Right lobe of liver (tissue), 6 donors: ENCODE measurements at regions not wholly inside any gene's neighbourhood (a gene's known extent, or its start where the extent isn't known, plus 50 kb on each side); places are given as distances from the start of the nearest gene placed in this dataset.

ENCODE experiments used
- ATAC-seq, 4 donors: fragments of 200-7000 bp; cut with Tn5 transposase; one replicate each; pipeline ENCODE4 v1.9.1; 2020; ENCODE audit warnings: mild to moderate bottlenecking in 4 of 4, moderate library complexity in 4 of 4
- DNase-seq, 3 donors: peaks; one replicate each; pipeline ENCODE4 v3.0.0-alpha.2; 2020
- H3K27ac ChIP-seq, 3 donors: fragments of 200-600 bp; one replicate each; pipeline ENCODE4 v1.8.0; 2022
- H3K27me3 ChIP-seq, 2 donors: fragments of 200-600 bp; one replicate each; pipeline ENCODE4 v1.8.0; 2022
- H3K36me3 ChIP-seq, 4 donors: fragments of 200-600 bp; sonication (generic) in 1 of 4; one replicate each; pipeline versions ENCODE4 v1.5.1 to v1.8.0; 2017 to 2022; ENCODE audit warnings: control low read depth in 1 of 4
- H3K4me1 ChIP-seq, 4 donors: fragments of 200-600 bp; sonication (generic) in 1 of 4; one replicate each; pipeline versions ENCODE4 v1.5.1 to v1.8.0; 2017 to 2022; ENCODE audit warnings: control low read depth in 1 of 4
- H3K4me3 ChIP-seq, 3 donors: fragments of 200-600 bp; one replicate each; pipeline ENCODE4 v1.8.0; 2022
- H3K9me3 ChIP-seq, 4 donors: fragments of 200-600 bp; sonication (generic) in 1 of 4; one replicate each; pipeline versions ENCODE4 v1.5.1 to v1.8.0; 2017 to 2022; ENCODE audit warnings: control low read depth in 1 of 4
- POLR2A ChIP-seq: fragments of 450-650 bp; IDR thresholded peaks from one replicate; pipeline ENCODE4 v1.6.1; 2017; ENCODE audit warnings: antibody characterized with exemption, mild to moderate bottlenecking
- WGBS: methylation state at CpG from one replicate; pipeline ENCODE4 v1.1.6; 2018; ENCODE audit warnings: low coverage, low lambda C conversion rate; ENCODE audit not compliant: insufficient coverage; ENCODE audit errors: missing lambda C conversion rate; 5-methylcytosine and 5-hydroxymethylcytosine counted together
- intact Hi-C, 2 donors: fragments of 100-400 bp; cut with DNase I; formaldehyde crosslinking; loops; one replicate each; pipeline versions ENCODE4 v1.11.2 to v1.14.1; 2022
- TF ChIP-seq, protein P1 (sequence below), 4 donors: fragments of 200-600 bp in 3 of 4; fragments of 450-650 bp in 1 of 4; IDR thresholded peaks; one replicate each; pipeline versions ENCODE4 v1.5.1 to v1.8.0; 2016 to 2022; ENCODE audit warnings: antibody characterized with exemption in 4 of 4, mild to moderate bottlenecking in 2 of 4
- donor health status: DM: no; HTN: yes; CAD: no.
- donor health status: DM: no; HTN: no; CAD: no.
- donor health status: DM: no; HTN: no; CAD: no.
- donor health status: DM: no; HTN: yes; CAD: no.
- donor health status: DM: no; HTN: yes; CAD: no.

DNA sequence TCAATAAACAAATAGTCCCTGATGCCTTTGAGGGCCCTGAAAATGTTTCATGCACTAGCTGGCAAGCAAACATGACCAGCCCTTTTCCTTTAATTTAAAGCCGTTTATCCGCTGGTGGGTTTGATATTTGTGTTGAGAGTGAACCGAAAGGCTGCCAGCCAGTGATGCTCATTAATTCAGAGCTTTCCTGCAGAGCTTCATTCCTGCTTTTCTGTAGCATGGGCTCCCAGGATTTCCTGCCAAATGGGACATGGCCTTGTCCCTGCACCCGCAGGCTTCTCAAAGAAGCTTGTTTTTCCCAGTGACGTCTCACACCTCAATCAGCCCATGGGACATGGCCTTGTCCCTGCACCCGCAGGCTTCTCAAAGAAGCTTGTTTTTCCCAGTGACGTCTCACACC lies 219.6 kb downstream of the MTHFS start:
- WGBS: 56% methylated on average over 5 of the region's 7 CpGs

DNA sequence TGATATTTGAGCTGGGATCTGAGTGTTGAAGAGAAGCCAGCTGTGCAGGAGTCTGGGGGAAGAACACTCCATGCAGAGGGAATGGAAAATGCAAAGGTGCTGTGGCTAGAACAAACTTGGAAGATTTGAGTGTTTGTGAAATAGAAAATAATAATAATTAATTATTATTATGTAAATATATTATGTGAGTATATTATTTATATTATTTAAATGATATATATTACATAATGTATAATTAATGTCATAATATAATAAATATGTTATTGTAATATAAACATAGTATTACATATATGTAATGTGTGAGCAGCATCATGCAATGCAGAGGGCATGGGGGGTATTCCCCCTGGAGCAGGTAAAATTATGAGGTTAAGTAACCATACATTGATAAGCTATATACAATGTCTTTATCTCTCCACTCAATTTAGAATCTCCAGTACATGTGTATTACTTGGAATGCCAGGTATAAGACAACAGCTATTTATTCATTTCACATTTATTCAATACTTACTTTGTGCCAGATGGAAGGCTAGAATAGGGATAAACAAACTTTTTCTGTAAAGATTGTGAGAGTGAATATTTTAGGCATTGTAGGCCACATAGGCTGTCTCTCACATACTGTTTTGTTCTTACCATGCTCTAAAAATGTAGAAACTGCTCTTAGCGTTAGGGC lies 218.6 kb downstream of the MTHFS start:
- Histone ChIP-seq H3K36me3 (no peaks in the 10 kb centered on the region), H3K4me1 (no peaks in the 10 kb centered on the region), H3K4me3 (no peak overlapping the region), H3K27ac (no peak overlapping the region), H3K9me3 (no peaks in the 10 kb centered on the region), H3K27me3 (no peaks in the 10 kb centered on the region)
- intact Hi-C loops: no loop called here
- no peak for TF ChIP-seq POLR2A
- TF ChIP-seq, protein P1, sequence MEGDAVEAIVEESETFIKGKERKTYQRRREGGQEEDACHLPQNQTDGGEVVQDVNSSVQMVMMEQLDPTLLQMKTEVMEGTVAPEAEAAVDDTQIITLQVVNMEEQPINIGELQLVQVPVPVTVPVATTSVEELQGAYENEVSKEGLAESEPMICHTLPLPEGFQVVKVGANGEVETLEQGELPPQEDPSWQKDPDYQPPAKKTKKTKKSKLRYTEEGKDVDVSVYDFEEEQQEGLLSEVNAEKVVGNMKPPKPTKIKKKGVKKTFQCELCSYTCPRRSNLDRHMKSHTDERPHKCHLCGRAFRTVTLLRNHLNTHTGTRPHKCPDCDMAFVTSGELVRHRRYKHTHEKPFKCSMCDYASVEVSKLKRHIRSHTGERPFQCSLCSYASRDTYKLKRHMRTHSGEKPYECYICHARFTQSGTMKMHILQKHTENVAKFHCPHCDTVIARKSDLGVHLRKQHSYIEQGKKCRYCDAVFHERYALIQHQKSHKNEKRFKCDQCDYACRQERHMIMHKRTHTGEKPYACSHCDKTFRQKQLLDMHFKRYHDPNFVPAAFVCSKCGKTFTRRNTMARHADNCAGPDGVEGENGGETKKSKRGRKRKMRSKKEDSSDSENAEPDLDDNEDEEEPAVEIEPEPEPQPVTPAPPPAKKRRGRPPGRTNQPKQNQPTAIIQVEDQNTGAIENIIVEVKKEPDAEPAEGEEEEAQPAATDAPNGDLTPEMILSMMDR (IDR thresholded peaks at IDR 0.05): no peak
- WGBS: 80% methylated on average over 1 of the region's 1 CpG
- ATAC-seq (no peak), DNase-seq (no peak)

More for the DNA sequence above, 219.6 kb downstream of the MTHFS start:
- ATAC-seq (no peak), DNase-seq (no peak)
- intact Hi-C loops: no loop called here
- Histone ChIP-seq H3K27ac (no peak overlapping the region), H3K27me3 (no peaks in the 10 kb centered on the region), H3K9me3 (no peaks in the 10 kb centered on the region), H3K4me3 (no peak overlapping the region), H3K36me3 (no peaks in the 10 kb centered on the region), H3K4me1 (no peaks in the 10 kb centered on the region)
- TF ChIP-seq POLR2A: no peak
- TF ChIP-seq, protein P1 (IDR thresholded peaks at IDR 0.05): no peak

DNA sequence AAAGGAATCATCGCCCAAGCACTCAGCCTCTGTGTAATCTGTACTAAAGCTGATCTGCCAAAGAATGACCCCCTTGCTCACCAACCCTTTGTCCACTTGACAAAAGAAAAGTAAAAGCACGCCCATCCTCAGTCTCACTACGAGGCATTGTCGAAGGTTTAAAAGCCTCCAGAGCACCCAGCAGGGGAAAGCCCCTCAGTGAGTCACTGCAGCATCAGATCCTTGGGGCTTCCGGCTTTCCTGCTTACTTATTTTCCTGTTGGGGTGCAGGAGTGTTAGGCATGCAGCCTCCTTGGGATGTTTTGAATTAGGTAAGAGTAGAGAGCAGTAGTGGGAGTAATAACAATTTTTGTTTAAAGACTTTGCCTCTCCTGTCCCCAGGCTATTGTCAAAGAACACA lies 216.1 kb downstream of the MTHFS start:
- Histone ChIP-seq H3K4me3 (no peak overlapping the region), H3K27me3 (no peaks in the 10 kb centered on the region), H3K27ac (no peak overlapping the region), H3K4me1 (no peaks in the 10 kb centered on the region), H3K9me3 (no peaks in the 10 kb centered on the region), H3K36me3 (no peaks in the 10 kb centered on the region)
- DNase-seq (no peak), ATAC-seq (no peak)
- WGBS: 35% methylated on average over 4 of the region's 5 CpGs
- no peak for TF ChIP-seq POLR2A
- TF ChIP-seq, protein P1 (IDR thresholded peaks at IDR 0.05): no peak
- intact Hi-C loops: no loop called here

DNA sequence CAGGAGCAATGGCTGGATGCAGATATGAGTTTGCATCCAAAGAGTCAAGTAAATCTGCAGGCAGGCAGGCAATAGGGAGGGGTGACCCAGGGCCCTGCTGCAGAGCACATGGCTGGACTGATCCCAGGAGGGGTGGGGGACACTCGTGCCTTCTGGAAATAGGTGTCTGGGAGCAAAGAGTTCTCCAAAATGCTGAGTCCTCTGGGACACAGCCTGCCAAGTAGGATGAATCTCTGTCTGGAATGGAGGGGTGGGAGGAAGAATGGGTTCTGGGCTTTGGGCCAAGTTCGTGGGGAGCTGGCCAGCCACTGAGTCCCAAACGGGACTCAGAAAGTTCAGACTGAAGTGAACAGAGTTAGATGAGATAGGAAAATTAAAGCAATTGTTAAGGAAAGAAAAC lies 214.5 kb downstream of the MTHFS start:
- no peaks in the 10 kb centered on the region for H3K4me1 ChIP-seq
- intact Hi-C loops: no loop called here
- 19% methylated on average over 3 of the region's 3 CpGs for WGBS
- no peak for ATAC-seq
- H3K4me3 ChIP-seq: no peak overlapping the region
- TF ChIP-seq POLR2A: no peak
- TF ChIP-seq, protein P1 (IDR thresholded peaks at IDR 0.05): no peak
- H3K9me3 ChIP-seq: no peaks in the 10 kb centered on the region
- H3K27me3 ChIP-seq: no peaks in the 10 kb centered on the region
- no peak overlapping the region for H3K27ac ChIP-seq
- DNase-seq: no peak
- no peaks in the 10 kb centered on the region for H3K36me3 ChIP-seq
